Left ventricle myocardium inferior (tissue), 1 donor: ENCODE measurements at regions not wholly inside any gene's neighbourhood (a gene's known extent, or its start where the extent isn't known, plus 50 kb on each side); places are given as distances from the start of the nearest gene placed in this dataset.

Source experiments
- DNase-seq: peaks from one replicate; pipeline ENCODE4 v3.0.0-alpha.2; 2020
- H3K27ac ChIP-seq: fragments of 200-600 bp; replicated peaks from 2 replicates; pipeline ENCODE4 v1.8.0; 2021
- H3K27me3 ChIP-seq: fragments of 200-600 bp; 2 replicates; pipeline ENCODE4 v1.8.0; 2021; ENCODE audit warnings: low read depth
- H3K36me3 ChIP-seq: fragments of 200-600 bp; 2 replicates; pipeline ENCODE4 v1.8.0; 2021
- H3K4me1 ChIP-seq: fragments of 200-600 bp; 2 replicates; pipeline ENCODE4 v1.8.0; 2021
- H3K4me3 ChIP-seq: fragments of 200-600 bp; 2 replicates; pipeline ENCODE4 v1.8.0; 2021; ENCODE audit warnings: mild to moderate bottlenecking, moderate library complexity
- H3K9me3 ChIP-seq: fragments of 200-600 bp; replicated peaks from 2 replicates; pipeline ENCODE4 v1.8.0; 2021
- intact Hi-C: fragments of 100-400 bp; cut with micrococcal nuclease; formaldehyde crosslinking; loops from one replicate; pipeline ENCODE4 v1.11.0; 2022
- TF ChIP-seq, protein P1 (sequence below): fragments of 200-600 bp; IDR thresholded peaks from 2 replicates; pipeline ENCODE4 v1.8.0; 2021; ENCODE audit warnings: antibody characterized with exemption, mild to moderate bottlenecking, borderline replicate concordance
- donor health status: DM: no; HTN: yes; CAD: no; lungs with severe emphysema.

DNA sequence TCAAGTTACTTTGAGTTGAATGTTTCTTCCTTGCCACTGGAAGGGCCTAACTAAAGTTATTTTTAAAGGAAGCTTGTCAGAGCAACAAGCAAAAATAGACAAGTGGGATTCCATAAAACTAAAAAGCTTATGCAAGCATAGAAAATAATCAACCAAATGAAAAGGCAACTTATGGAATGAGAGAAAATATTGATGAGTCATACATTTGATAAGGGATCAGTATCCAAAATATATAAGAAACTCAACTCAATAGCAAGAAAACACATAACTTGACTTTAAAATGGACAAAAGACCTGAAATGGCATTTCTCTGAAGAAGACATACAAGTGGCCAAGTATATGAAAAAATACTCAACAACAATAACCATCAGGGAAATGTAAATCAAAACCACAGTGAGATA is 264.5 kb upstream of the UBASH3B start:
- Histone ChIP-seq H3K36me3 (no peaks in the 10 kb centered on the region), H3K4me1 (peaks cover 10% of the 10 kb centered on the region), H3K4me3 (no peak overlapping the region), H3K27me3 (no peaks in the 10 kb centered on the region), H3K9me3 (peaks cover 10% of the 10 kb centered on the region), H3K27ac (no peak overlapping the region)
- intact Hi-C loops = no loop called here
- no peak for DNase-seq
- TF ChIP-seq, protein P1, sequence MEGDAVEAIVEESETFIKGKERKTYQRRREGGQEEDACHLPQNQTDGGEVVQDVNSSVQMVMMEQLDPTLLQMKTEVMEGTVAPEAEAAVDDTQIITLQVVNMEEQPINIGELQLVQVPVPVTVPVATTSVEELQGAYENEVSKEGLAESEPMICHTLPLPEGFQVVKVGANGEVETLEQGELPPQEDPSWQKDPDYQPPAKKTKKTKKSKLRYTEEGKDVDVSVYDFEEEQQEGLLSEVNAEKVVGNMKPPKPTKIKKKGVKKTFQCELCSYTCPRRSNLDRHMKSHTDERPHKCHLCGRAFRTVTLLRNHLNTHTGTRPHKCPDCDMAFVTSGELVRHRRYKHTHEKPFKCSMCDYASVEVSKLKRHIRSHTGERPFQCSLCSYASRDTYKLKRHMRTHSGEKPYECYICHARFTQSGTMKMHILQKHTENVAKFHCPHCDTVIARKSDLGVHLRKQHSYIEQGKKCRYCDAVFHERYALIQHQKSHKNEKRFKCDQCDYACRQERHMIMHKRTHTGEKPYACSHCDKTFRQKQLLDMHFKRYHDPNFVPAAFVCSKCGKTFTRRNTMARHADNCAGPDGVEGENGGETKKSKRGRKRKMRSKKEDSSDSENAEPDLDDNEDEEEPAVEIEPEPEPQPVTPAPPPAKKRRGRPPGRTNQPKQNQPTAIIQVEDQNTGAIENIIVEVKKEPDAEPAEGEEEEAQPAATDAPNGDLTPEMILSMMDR = no peak

DNA sequence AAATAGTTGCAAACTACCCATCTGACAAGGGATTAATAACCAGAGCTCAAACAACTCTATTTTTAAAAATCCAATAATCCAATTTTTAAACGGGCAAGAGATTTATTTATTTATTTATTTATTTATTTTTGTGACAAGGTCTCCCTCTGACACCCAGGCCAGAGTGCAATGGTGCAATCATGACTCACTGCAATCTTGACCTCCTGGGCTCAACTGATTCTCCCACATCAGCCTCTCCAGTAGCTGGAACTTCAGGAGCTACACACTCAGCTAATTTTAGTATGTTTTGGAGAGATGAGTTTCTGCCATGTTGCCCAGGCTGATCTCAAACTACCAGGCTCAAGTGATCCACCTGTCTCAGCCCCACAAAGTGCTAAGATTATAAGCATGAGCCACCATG is 267.2 kb upstream of the BLID start:
- Histone ChIP-seq H3K4me1 (no peaks in the 10 kb centered on the region), H3K36me3 (no peaks in the 10 kb centered on the region), H3K27me3 (no peaks in the 10 kb centered on the region), H3K27ac (no peak overlapping the region), H3K9me3 (peaks cover 52% of the 10 kb centered on the region), H3K4me3 (no peak overlapping the region)
- intact Hi-C loops = no loop called here
- TF ChIP-seq, protein P1 = no peak
- DNase-seq = no peak

DNA sequence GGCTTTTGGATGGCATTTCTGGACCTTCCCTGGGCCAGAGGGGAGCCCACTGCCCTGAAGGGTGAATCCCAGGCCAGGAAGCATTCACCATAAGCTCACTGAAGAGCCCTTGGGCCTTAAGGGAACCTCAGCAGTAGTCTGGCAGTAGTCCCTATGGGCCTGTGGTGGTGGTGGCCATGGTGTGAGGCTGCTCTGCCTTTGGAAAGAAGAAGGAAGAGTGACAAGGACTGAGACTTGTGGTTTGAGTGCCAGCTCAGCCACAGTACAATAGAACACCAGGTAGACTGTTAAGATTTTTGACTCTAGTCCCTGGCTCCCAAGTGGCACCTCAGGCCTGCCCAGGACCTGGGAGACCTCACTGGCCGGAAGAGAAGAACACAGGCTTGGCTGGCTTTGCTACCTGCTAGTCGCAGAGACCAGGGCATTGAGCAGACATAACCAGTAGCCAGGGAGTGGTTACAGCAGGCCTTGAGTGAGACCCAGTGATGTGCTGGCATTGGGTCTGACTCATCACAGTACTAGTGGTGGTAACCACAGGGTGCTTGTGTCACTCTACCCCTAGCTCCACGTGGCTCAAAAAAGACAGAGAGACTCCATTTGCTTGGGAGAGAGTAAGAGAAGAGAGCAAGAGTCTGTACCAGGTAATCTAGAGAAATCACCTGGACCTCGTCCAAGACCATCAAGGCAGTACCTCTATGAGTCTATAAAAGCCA is 259.8 kb upstream of the BLID start:
- Histone ChIP-seq H3K27ac (no peak overlapping the region), H3K4me3 (no peak overlapping the region), H3K4me1 (no peaks in the 10 kb centered on the region), H3K36me3 (no peaks in the 10 kb centered on the region), H3K27me3 (no peaks in the 10 kb centered on the region), H3K9me3 (peaks cover 37% of the 10 kb centered on the region)
- TF ChIP-seq, protein P1 = no peak
- intact Hi-C loops = no loop called here
- DNase-seq = no peak

DNA sequence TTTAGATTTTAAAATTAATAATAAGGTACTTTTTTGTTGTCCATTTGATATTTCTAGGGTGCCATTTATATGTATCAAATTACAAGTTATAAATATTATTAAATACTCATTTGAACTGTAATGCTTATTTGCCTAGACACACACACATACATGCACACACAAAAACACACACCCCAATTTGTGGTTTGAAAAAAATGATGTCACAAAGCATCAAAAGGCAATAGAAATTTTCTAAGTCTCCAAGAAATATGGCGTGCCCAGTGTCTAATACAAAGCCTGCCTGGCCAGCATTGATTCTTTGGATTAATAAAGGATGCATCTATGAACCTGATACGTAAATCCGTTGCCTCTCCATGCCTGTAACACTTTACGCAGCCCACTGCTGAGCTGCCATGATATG is 252.8 kb upstream of the BLID start:
- no peaks in the 10 kb centered on the region for H3K27me3 ChIP-seq
- no peaks in the 10 kb centered on the region for H3K9me3 ChIP-seq
- peaks cover 28% of the 10 kb centered on the region for H3K4me1 ChIP-seq
- H3K27ac ChIP-seq = no peak overlapping the region
- no peak overlapping the region for H3K4me3 ChIP-seq
- no peaks in the 10 kb centered on the region for H3K36me3 ChIP-seq
- TF ChIP-seq, protein P1 = no peak
- DNase-seq = no peak
- intact Hi-C loops = no loop called here

DNA sequence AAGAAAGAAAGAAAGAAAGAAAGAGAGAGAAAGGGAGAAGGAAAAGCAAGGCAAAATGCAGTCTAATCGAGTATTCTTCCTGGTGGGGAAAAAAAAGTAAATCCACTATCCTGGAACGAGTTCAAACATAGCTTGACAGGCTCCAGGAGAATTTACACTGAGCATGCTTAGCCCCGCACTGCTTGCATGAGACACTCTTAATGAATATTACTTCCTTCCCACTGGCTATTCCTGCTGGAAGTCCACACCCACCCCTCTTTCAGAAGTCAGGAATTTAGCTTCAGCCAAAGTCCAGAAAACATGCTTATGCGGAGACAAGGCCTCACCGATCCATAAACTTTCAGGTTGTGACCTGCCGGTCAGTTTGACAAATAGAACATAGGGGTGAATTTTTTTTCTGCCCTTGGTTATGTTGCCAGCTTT is 251.8 kb upstream of the BLID start:
- TF ChIP-seq, protein P1 = no peak
- Histone ChIP-seq H3K9me3 (no peaks in the 10 kb centered on the region), H3K4me1 (peaks cover 28% of the 10 kb centered on the region), H3K4me3 (peak overlapping the region; percentile 22), H3K27ac (peak overlapping the region; percentile 68), H3K36me3 (no peaks in the 10 kb centered on the region), H3K27me3 (no peaks in the 10 kb centered on the region)
- DNase-seq = no peak
- intact Hi-C loops = no loop called here
